Keratinocyte (primary cell): ENCODE measurements at regions not wholly inside any gene's neighbourhood (a gene's known extent, or its start where the extent isn't known, plus 50 kb on each side); places are given as distances from the start of the nearest gene placed in this dataset.

Experiments used
- DNase-seq: peaks from one replicate; pipeline ENCODE4 v3.0.0-alpha.2; 2011; ENCODE audit warnings: low read depth, missing footprints, low spot score
- FAIRE-seq: peaks from 2 replicates; lab custom pipeline; 2011; peaks lifted over from hg19 to GRCh38; lab: Jason Lieb, UNC
- H2AFZ ChIP-seq: 2 replicates; pipeline ENCODE4 v1.6.0; 2012; ENCODE audit warnings: low read length, control low read depth, inconsistent platforms; ENCODE audit not compliant: control insufficient read depth
- H3K27ac ChIP-seq: 2 replicates; pipeline ENCODE4 v1.5.1; 2011; ENCODE audit warnings: low read length; ENCODE audit not compliant: control insufficient read depth, insufficient read depth
- H3K27me3 ChIP-seq: 3 replicates; pipeline ENCODE4 v1.6.0; 2011; ENCODE audit warnings: low read length; ENCODE audit not compliant: control insufficient read depth, insufficient read depth; ENCODE audit errors: extremely low read depth
- H3K36me3 ChIP-seq, 2 experiments: 2 replicates in 1 of 2; 3 replicates in 1 of 2; pipeline ENCODE4 v1.5.1; 2011; ENCODE audit warnings: low read length in 2 of 2, mild to moderate bottlenecking in 1 of 2; ENCODE audit not compliant: control insufficient read depth in 2 of 2, insufficient read depth in 2 of 2; ENCODE audit errors: extremely low read depth in 1 of 2
- H3K4me1 ChIP-seq: 3 replicates; pipeline ENCODE4 v1.5.1; 2011; ENCODE audit warnings: low read length; ENCODE audit not compliant: control insufficient read depth, insufficient read depth; ENCODE audit errors: extremely low read depth
- H3K4me2 ChIP-seq: 3 replicates; pipeline ENCODE4 v1.6.0; 2011; ENCODE audit warnings: low read depth, low read length; ENCODE audit not compliant: control insufficient read depth, insufficient read depth; ENCODE audit errors: extremely low read depth
- H3K4me3 ChIP-seq, 3 experiments: fragments of 200-600 bp in 1 of 3; sonication (generic) in 1 of 3; 2 replicates in 2 of 3; 3 replicates in 1 of 3; pipeline ENCODE4 v1.5.1; 2011 to 2016; ENCODE audit warnings: low read length in 3 of 3, mild to moderate bottlenecking in 3 of 3, control low read depth in 2 of 3, inconsistent platforms in 1 of 3, low read depth in 1 of 3, mixed read lengths in 1 of 3, mixed run types in 1 of 3, moderate library complexity in 1 of 3; ENCODE audit not compliant: control insufficient read depth in 2 of 3, insufficient read depth in 2 of 3; ENCODE audit errors: extremely low read depth in 1 of 3
- H3K79me2 ChIP-seq: 2 replicates; pipeline ENCODE4 v1.6.0; 2012; ENCODE audit warnings: low read length; ENCODE audit not compliant: control insufficient read depth, insufficient read depth
- H3K9ac ChIP-seq: 3 replicates; pipeline ENCODE4 v1.6.0; 2011; ENCODE audit warnings: low read length; ENCODE audit not compliant: control insufficient read depth, insufficient read depth; ENCODE audit errors: extremely low read depth
- H3K9me1 ChIP-seq: 3 replicates; pipeline ENCODE4 v1.6.0; 2011; ENCODE audit warnings: low read length; ENCODE audit not compliant: control insufficient read depth, insufficient read depth; ENCODE audit errors: extremely low read depth
- H3K9me3 ChIP-seq: 2 replicates; pipeline ENCODE4 v1.5.1; 2012; ENCODE audit warnings: low read depth, low read length; ENCODE audit not compliant: control insufficient read depth
- H4K20me1 ChIP-seq: 3 replicates; pipeline ENCODE4 v1.6.0; 2011; ENCODE audit warnings: low read length; ENCODE audit not compliant: control insufficient read depth, insufficient read depth; ENCODE audit errors: extremely low read depth
- EZH2 ChIP-seq: IDR thresholded peaks from one replicate; pipeline ENCODE4 v1.6.1; 2012; ENCODE audit warnings: inconsistent platforms, mild to moderate bottlenecking, low read length, moderate library complexity
- dilution Hi-C: fragments of 300-500 bp; cut with MboI; formaldehyde crosslinking; loops from one replicate; pipeline ENCODE4 v1.7.0; 2020; ENCODE audit warnings: low sequenced_read_pairs; ENCODE audit not compliant: extremely low pct_ligation_motif_present
- TF ChIP-seq, protein P1 (sequence below), 3 experiments: IDR thresholded peaks in 1 of 3; conservative IDR thresholded peaks in 1 of 3; optimal IDR thresholded peaks in 1 of 3; 2 replicates in 2 of 3; 3 replicates in 1 of 3; pipeline versions ENCODE3 to v1.5.1; 2011; ENCODE audit warnings: low read length in 3 of 3, mild to moderate bottlenecking in 3 of 3, moderate library complexity in 2 of 3, control low read depth in 1 of 3, inconsistent platforms in 1 of 3; ENCODE audit not compliant: insufficient read depth in 2 of 3; ENCODE audit errors: extremely low read depth in 1 of 3

GRCh38 chr2:60644951-60645350 is 91.5 kb upstream of the BCL11A start:
- Histone ChIP-seq H4K20me1 (no peaks in the 10 kb centered on the region), H3K27ac (no peak overlapping the region), H3K36me3 (no peaks in the 10 kb centered on the region), H2AFZ (no peak overlapping the region), H3K79me2 (no peaks in the 10 kb centered on the region), H3K4me1 (no peaks in the 10 kb centered on the region), H3K4me2 (no peak overlapping the region), H3K27me3 (no peaks in the 10 kb centered on the region), H3K9me3 (no peaks in the 10 kb centered on the region), H3K4me3 (no peak overlapping the region), H3K9me1 (no peaks in the 10 kb centered on the region), H3K9ac (no peak overlapping the region)
- TF ChIP-seq, protein P1, sequence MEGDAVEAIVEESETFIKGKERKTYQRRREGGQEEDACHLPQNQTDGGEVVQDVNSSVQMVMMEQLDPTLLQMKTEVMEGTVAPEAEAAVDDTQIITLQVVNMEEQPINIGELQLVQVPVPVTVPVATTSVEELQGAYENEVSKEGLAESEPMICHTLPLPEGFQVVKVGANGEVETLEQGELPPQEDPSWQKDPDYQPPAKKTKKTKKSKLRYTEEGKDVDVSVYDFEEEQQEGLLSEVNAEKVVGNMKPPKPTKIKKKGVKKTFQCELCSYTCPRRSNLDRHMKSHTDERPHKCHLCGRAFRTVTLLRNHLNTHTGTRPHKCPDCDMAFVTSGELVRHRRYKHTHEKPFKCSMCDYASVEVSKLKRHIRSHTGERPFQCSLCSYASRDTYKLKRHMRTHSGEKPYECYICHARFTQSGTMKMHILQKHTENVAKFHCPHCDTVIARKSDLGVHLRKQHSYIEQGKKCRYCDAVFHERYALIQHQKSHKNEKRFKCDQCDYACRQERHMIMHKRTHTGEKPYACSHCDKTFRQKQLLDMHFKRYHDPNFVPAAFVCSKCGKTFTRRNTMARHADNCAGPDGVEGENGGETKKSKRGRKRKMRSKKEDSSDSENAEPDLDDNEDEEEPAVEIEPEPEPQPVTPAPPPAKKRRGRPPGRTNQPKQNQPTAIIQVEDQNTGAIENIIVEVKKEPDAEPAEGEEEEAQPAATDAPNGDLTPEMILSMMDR (optimal IDR thresholded peaks at IDR 0.05 in 1 of 3, IDR thresholded peaks at IDR 0.05 in 1 of 3, conservative IDR thresholded peaks at IDR 0.05 in 1 of 3; ENCODE audit: extremely low read depth in 1 of 3, insufficient read depth in 2 of 3, low read length in 3 of 3), result no peak
- TF ChIP-seq EZH2, result no peak
- dilution Hi-C loops, result no loop called here
- FAIRE-seq, result no peak
- DNase-seq, result no peak

DNA sequence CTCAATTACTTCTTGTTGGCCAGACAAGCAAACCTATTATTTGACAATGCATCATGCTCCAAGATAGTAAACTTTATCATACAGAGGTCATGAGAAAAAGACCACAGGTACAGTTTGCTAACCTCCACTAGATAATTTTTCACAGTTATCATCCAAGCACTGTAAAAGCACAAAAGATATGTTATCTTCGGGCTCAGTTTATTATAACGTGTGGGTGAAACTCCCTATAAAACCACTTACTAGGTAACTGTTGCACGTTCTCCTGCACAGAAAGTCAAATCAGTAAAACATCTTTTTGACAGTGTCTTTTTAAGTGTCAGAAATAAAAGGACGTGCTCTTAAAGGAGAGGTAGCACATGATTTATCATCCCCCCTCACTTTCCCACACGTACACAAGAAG is 94.7 kb upstream of the BCL11A start:
- dilution Hi-C loops, result no loop called here
- Histone ChIP-seq H3K4me1 (no peaks in the 10 kb centered on the region), H4K20me1 (no peaks in the 10 kb centered on the region), H3K27me3 (peaks cover 2% of the 10 kb centered on the region), H3K9me3 (no peaks in the 10 kb centered on the region), H3K36me3 (no peaks in the 10 kb centered on the region), H3K9me1 (no peaks in the 10 kb centered on the region), H3K4me2 (no peak overlapping the region), H3K9ac (no peak overlapping the region), H2AFZ (no peak overlapping the region), H3K79me2 (no peaks in the 10 kb centered on the region), H3K4me3 (no peak overlapping the region), H3K27ac (no peak overlapping the region)
- no peak for TF ChIP-seq EZH2
- TF ChIP-seq, protein P1 (optimal IDR thresholded peaks at IDR 0.05 in 1 of 3, IDR thresholded peaks at IDR 0.05 in 1 of 3, conservative IDR thresholded peaks at IDR 0.05 in 1 of 3; ENCODE audit: extremely low read depth in 1 of 3, insufficient read depth in 2 of 3, low read length in 3 of 3), result no peak
- no peak for DNase-seq
- no peak for FAIRE-seq
